Endothelial cell of umbilical vein (primary cell): ENCODE measurements at regions not wholly inside any gene's neighbourhood (a gene's known extent, or its start where the extent isn't known, plus 50 kb on each side); places are given as distances from the start of the nearest gene placed in this dataset.
"Not testable (repeated sequence)": the region's sequence is repeated elsewhere in the genome, so short reads cannot be mapped to it uniquely, and the experiment has no call there.

Experiments
- BruUV-seq: library from RNA; stranded (reverse); fragments of 400-500 nt; replicated peaks from 2 replicates; lab custom pipeline; 2021; lab: Mats Ljungman, UMichigan
- CTCF ChIA-PET: fragments of 300-600, 350-600 bp; sonication (Branson Sonifier 250); formaldehyde crosslinking; loops from one replicate; lab custom pipeline; 2021; ENCODE audit warnings: antibody characterized with exemption, inconsistent platforms; lab: Charles Lee
- POLR2A ChIA-PET: fragments of 300-600, 350-600 bp; sonication (Branson Sonifier 250); formaldehyde crosslinking; loops from one replicate; lab custom pipeline; 2021; ENCODE audit warnings: antibody characterized with exemption, inconsistent platforms; lab: Charles Lee
- DNase-seq: peaks from one replicate; pipeline ENCODE4 v3.0.0-alpha.2; 2011; ENCODE audit warnings: low read depth, low spot score
- FAIRE-seq: peaks from 2 replicates; lab custom pipeline; 2011; peaks lifted over from hg19 to GRCh38; lab: Jason Lieb, UNC
- H2AFZ ChIP-seq: 2 replicates; pipeline ENCODE4 v1.6.0; 2012; ENCODE audit warnings: low read depth, low read length, control low read depth, inconsistent platforms
- H3K27ac ChIP-seq: 2 replicates; pipeline ENCODE4 v1.5.1; 2011; ENCODE audit warnings: low read depth, mild to moderate bottlenecking, control low read depth, low read length, moderate library complexity; ENCODE audit not compliant: insufficient read depth
- H3K27me3 ChIP-seq, 2 experiments: 2 replicates each; pipeline versions ENCODE4 v1.6.0 to v1.6.1; 2011; ENCODE audit warnings: low read length in 2 of 2, mixed read lengths in 1 of 2; ENCODE audit not compliant: control insufficient read depth in 2 of 2, insufficient read depth in 2 of 2
- H3K36me3 ChIP-seq, 2 experiments: 2 replicates in 1 of 2; 3 replicates in 1 of 2; pipeline ENCODE4 v1.5.1; 2011; ENCODE audit warnings: low read length in 2 of 2, mild to moderate bottlenecking in 1 of 2, moderate library complexity in 1 of 2; ENCODE audit not compliant: control insufficient read depth in 2 of 2, insufficient read depth in 2 of 2; ENCODE audit errors: extremely low read depth in 1 of 2
- H3K4me1 ChIP-seq: 3 replicates; pipeline ENCODE4 v1.5.1; 2011; ENCODE audit warnings: mild to moderate bottlenecking, low read length; ENCODE audit not compliant: control insufficient read depth, insufficient read depth; ENCODE audit errors: extremely low read depth
- H3K4me2 ChIP-seq: 2 replicates; pipeline ENCODE4 v1.6.1; 2011; ENCODE audit warnings: low read length, control low read depth, mixed read lengths; ENCODE audit not compliant: insufficient read depth
- H3K4me3 ChIP-seq, 3 experiments: fragments of 200-600 bp in 1 of 3; sonication (generic), shearing (Covaris generic) in 1 of 3; replicated peaks in 1 of 3; 2 replicates each; pipeline ENCODE4 v1.5.1; 2011 to 2016; ENCODE audit warnings: control low read depth in 3 of 3, low read length in 3 of 3, mild to moderate bottlenecking in 2 of 3, inconsistent platforms in 1 of 3, low read depth in 1 of 3, moderate library complexity in 1 of 3; ENCODE audit not compliant: insufficient read depth in 1 of 3
- H3K79me2 ChIP-seq: 2 replicates; pipeline ENCODE4 v1.6.0; 2012; ENCODE audit warnings: low read length, inconsistent platforms; ENCODE audit not compliant: control insufficient read depth, insufficient read depth
- H3K9ac ChIP-seq: replicated peaks from 2 replicates; pipeline ENCODE3; 2011; ENCODE audit warnings: low read length, control low read depth; ENCODE audit not compliant: insufficient read depth; ENCODE audit errors: extremely low read depth
- H3K9me1 ChIP-seq: replicated peaks from 3 replicates; pipeline ENCODE4 v1.6.0; 2011; ENCODE audit warnings: mild to moderate bottlenecking, low read length; ENCODE audit not compliant: control insufficient read depth, insufficient read depth; ENCODE audit errors: extremely low read depth
- H3K9me3 ChIP-seq: replicated peaks from 2 replicates; pipeline ENCODE4 v1.5.1; 2012; ENCODE audit warnings: low read length, inconsistent platforms; ENCODE audit not compliant: control insufficient read depth, insufficient read depth
- H4K20me1 ChIP-seq: replicated peaks from 2 replicates; pipeline ENCODE3; 2011; ENCODE audit warnings: mild to moderate bottlenecking, low read length; ENCODE audit not compliant: control insufficient read depth, insufficient read depth; ENCODE audit errors: extremely low read depth
- EZH2 ChIP-seq: IDR thresholded peaks from 2 replicates; pipeline ENCODE4 v1.6.1; 2012; ENCODE audit warnings: borderline replicate concordance, low read depth, mild to moderate bottlenecking, moderate library complexity, low read length, inconsistent platforms; ENCODE audit not compliant: severe bottlenecking
- FOS ChIP-seq: IDR thresholded peaks from 2 replicates; pipeline ENCODE4 v1.6.1; 2011; ENCODE audit warnings: mild to moderate bottlenecking, low read length, moderate library complexity, borderline replicate concordance; ENCODE audit not compliant: insufficient read depth
- GATA2 ChIP-seq: IDR thresholded peaks from 2 replicates; pipeline ENCODE4 v1.7.0; 2011; ENCODE audit warnings: low read depth, mild to moderate bottlenecking, moderate library complexity, mixed read lengths, low read length; ENCODE audit not compliant: insufficient read length, insufficient read depth
- JUN ChIP-seq: IDR thresholded peaks from 2 replicates; pipeline ENCODE4 v1.6.1; 2011; ENCODE audit warnings: borderline replicate concordance, low read depth; ENCODE audit not compliant: insufficient read length, insufficient read depth
- MYC ChIP-seq: IDR thresholded peaks from one replicate; pipeline ENCODE4 v1.6.1; 2011; ENCODE audit warnings: mild to moderate bottlenecking, low read depth, low read length
- POLR2A ChIP-seq: IDR thresholded peaks from 2 replicates; pipeline ENCODE4 v1.6.1; 2012; ENCODE audit warnings: low read depth, mild to moderate bottlenecking, control low read depth, low read length
- POLR2AphosphoS5 ChIP-seq: IDR thresholded peaks from 2 replicates; pipeline ENCODE4 v1.6.1; 2012; ENCODE audit warnings: low read depth, mild to moderate bottlenecking, control low read depth, low read length, moderate library complexity; ENCODE audit not compliant: insufficient read depth
- dilution Hi-C: fragments of 300-500 bp; cut with MboI; formaldehyde crosslinking; loops from one replicate; pipeline ENCODE4 v1.15.0; 2019; ENCODE audit warnings: low sequenced_read_pairs; ENCODE audit not compliant: extremely low pct_ligation_motif_present
- intact Hi-C: fragments of 100-400 bp; cut with micrococcal nuclease; formaldehyde crosslinking; loops from one replicate; pipeline ENCODE4 v1.10.0; 2022
- TF ChIP-seq, protein P1 (sequence below): IDR thresholded peaks from 2 replicates; pipeline ENCODE4 v1.6.1; 2011; ENCODE audit not compliant: insufficient read depth, insufficient read length
- TF ChIP-seq, protein P2 (sequence below), 2 donors: IDR thresholded peaks; 1 replicate in 1 of 2; 2 replicates in 1 of 2; pipeline ENCODE4 v1.5.1; 2011; ENCODE audit warnings: low read length in 2 of 2, mild to moderate bottlenecking in 2 of 2, moderate library complexity in 2 of 2, control low read depth in 1 of 2, inconsistent platforms in 1 of 2, low read depth in 1 of 2; ENCODE audit not compliant: insufficient read depth in 1 of 2; ENCODE audit errors: extremely low read depth in 1 of 2

DNA sequence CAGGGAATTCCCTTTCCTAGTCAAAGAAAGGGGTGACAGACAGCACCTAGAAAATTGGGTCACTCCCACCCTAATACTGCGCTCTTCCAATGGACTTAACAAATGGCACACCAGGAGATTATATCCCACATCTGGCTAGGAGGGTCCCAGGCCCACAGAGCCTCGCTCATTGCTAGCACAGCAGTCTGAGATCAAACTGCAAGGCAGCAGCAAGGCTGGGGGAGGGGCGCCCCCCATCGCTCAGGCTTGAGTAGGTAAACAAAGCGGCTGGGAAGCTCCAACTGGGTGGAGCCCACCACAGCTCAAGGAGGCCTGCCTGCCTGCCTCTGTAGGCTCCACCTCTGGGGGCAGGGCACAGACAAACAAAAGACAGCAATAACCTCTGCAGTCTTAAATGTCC lies 1043.9 kb upstream of the GRIA3 start:
- H3K4me2 ChIP-seq, H3K36me3 ChIP-seq, FAIRE-seq, H3K9me3 ChIP-seq, BruUV-seq, H3K9me1 ChIP-seq, H3K27me3 ChIP-seq, H3K4me3 ChIP-seq, H3K9ac ChIP-seq, H3K4me1 ChIP-seq, H3K79me2 ChIP-seq, H2AFZ ChIP-seq, POLR2A ChIA-PET, H3K27ac ChIP-seq, intact Hi-C loops, DNase-seq, dilution Hi-C loops, CTCF ChIA-PET, H4K20me1 ChIP-seq: not testable (repeated sequence)

DNA sequence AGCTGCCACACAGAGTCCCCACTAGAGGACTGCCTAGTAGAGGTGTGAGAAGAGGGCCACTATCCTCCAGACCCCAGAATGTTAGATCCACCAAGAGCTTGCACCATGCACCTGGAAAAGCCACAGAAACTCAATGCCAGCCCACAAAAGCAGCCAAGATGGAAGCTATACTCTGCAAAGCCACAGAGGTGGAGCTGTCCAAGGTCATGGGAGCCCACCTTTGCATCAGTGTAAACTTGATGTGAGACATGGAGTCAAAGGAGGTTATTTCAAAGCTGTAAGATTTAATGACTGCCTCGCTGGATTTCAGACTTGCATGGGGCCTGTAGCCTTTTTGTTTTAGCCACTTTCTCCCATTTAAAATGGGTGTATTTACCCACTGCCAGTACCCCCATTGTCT lies 1030.1 kb upstream of the GRIA3 start:
- Histone ChIP-seq H3K9ac (no peak overlapping the region), H3K27ac (no peak overlapping the region), H3K4me3 (no peak overlapping the region), H3K27me3 (no peaks in the 10 kb centered on the region), H3K36me3 (no peaks in the 10 kb centered on the region), H3K4me1 (no peaks in the 10 kb centered on the region), H2AFZ (no peak overlapping the region), H3K79me2 (no peaks in the 10 kb centered on the region), H3K4me2 (no peak overlapping the region), H3K9me1 (no peaks in the 10 kb centered on the region), H4K20me1 (no peaks in the 10 kb centered on the region), H3K9me3 (no peaks in the 10 kb centered on the region)
- intact Hi-C loops, result no loop called here
- CTCF ChIA-PET, result no interaction called here
- POLR2A ChIA-PET, result no interaction called here
- TF ChIP-seq POLR2A, result no peak
- no peak for TF ChIP-seq EZH2
- TF ChIP-seq FOS, result no peak
- no peak for TF ChIP-seq JUN
- TF ChIP-seq POLR2AphosphoS5, result no peak
- TF ChIP-seq MYC, result no peak
- TF ChIP-seq GATA2, result no peak
- TF ChIP-seq, protein P1, sequence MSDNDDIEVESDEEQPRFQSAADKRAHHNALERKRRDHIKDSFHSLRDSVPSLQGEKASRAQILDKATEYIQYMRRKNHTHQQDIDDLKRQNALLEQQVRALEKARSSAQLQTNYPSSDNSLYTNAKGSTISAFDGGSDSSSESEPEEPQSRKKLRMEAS, result no peak
- TF ChIP-seq, protein P2, sequence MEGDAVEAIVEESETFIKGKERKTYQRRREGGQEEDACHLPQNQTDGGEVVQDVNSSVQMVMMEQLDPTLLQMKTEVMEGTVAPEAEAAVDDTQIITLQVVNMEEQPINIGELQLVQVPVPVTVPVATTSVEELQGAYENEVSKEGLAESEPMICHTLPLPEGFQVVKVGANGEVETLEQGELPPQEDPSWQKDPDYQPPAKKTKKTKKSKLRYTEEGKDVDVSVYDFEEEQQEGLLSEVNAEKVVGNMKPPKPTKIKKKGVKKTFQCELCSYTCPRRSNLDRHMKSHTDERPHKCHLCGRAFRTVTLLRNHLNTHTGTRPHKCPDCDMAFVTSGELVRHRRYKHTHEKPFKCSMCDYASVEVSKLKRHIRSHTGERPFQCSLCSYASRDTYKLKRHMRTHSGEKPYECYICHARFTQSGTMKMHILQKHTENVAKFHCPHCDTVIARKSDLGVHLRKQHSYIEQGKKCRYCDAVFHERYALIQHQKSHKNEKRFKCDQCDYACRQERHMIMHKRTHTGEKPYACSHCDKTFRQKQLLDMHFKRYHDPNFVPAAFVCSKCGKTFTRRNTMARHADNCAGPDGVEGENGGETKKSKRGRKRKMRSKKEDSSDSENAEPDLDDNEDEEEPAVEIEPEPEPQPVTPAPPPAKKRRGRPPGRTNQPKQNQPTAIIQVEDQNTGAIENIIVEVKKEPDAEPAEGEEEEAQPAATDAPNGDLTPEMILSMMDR (IDR thresholded peaks at IDR 0.05; ENCODE audit: extremely low read depth in 1 of 2, insufficient read depth in 1 of 2, low read depth in 1 of 2, low read length in 2 of 2), result no peak
- FAIRE-seq (no peak), DNase-seq (no peak)
- no TSS peak for BruUV-seq
- dilution Hi-C loops, result no loop called here
